Pulmonary artery endothelial cell (primary cell): ENCODE measurements at regions not wholly inside any gene's neighbourhood (a gene's known extent, or its start where the extent isn't known, plus 50 kb on each side); places are given as distances from the start of the nearest gene placed in this dataset.

Source experiments
- DNase-seq: peaks from one replicate; pipeline ENCODE4 v3.0.0-alpha.2; 2011; ENCODE audit warnings: low read depth, low spot score

- DNase-seq: no peak
Observed at GRCh38 chr11:80188076-80188627, 747.3 kb upstream of the TENM4 start.

DNA sequence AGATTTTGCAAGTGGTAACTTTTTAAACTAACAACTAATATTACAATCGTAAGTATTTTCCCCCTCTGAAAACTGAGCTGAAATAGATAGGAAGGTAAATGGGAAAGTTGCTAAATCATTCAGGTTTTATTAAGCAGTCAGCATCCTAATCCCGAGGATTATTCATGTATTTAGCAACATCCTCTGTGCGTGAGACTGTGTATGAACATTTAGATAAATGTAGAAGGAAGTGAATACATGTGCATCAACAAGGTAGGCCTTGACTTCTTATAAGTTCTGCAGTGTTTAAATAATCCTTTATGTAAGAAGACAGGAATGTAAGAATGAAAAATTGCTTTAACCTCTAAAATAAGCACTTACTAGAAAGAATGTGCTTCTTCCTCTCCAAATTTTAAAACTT, 745.9 kb upstream of the TENM4 start:
- DNase-seq: no peak

GRCh38 chr11:80182901-80183300, 742.1 kb upstream of the TENM4 start:
- no peak for DNase-seq

- DNase-seq: no peak
Observed at GRCh38 chr11:80173371-80174136, 732.7 kb upstream of the TENM4 start.

DNA sequence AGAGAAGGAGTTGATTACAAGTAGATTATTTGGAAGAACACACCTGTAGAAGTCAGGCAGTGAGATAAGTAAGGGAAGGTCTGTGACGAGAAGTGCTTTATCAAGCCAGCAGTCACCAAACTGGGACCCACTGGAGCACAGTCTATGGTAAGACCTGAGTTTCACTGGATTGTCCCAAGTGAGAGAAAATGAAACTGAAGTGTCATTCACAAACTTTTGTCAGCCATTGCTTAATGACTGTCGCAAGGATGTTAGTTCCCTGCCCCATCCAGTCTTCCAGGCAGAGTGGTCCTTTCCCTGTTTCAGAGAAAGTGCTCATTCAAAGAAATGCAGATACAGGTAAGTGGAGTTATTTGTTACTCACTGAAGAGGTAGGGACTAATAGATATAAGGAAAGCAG, 728.0 kb upstream of the TENM4 start:
- no peak for DNase-seq

GRCh38 chr11:80167766-80168165, 726.9 kb upstream of the TENM4 start:
- no peak for DNase-seq

GRCh38 chr11:80165744-80166143, 724.9 kb upstream of the TENM4 start:
- no peak for DNase-seq

DNA sequence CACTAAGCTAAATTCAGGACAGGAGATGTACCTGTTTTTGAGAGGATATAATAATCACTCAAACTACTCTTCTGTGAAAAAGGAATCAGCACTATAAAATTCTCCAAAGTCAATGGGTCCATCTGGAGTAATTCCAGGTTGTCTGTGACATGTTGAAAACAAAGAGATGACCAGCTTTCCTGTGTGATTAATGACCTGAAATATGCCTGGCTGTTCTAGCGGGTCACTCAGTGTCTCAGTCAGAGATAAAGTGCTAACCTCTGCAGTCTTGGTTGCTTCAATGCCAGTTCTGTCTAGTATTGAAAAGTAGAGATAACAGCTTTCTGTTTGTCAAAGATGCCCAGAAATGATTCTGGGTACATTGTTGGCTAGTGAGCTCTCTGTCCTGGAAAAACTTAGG, 722.6 kb upstream of the TENM4 start:
- DNase-seq: no peak

DNA sequence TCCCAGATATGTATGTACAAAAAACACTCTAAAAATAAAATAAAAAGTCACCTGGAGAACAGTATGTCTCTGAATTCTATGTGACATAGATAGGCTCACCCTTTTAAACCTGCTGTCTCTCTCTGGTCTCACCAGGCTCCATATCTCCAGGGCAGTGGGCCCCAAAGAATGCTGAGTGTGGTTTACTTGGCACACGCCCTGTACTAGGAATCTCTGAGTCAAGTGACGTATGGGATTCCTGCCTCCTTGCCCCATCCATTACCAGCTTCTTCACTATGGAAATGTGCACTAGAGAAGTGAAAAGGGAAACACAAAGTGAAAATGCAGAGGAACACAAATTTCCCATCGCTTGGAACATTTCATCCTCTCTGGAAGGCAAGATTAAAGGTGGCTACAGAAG, 722.2 kb upstream of the TENM4 start:
- DNase-seq: no peak

- no peak for DNase-seq
Observed at GRCh38 chr11:80162387-80162786, 721.6 kb upstream of the TENM4 start.

DNA sequence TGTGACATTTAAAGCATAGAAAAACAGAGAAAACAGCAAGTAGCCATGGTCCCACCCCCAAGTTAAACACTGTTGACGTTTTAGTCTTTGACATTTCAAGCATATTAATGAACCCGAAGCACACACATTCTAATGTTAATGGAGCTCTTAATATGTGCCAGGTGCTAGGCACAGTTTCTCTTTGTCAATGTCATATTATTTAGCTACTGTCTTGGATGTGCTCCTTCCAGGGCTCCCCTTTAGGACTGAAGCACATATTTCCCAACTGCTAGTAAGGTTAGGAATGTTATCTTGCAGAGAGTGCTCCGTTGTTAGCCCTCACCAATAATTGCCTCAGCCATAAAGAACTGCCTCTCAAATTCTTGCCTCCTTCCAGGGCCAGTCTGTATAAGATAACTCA, 716.6 kb upstream of the TENM4 start:
- DNase-seq: no peak

GRCh38 chr11:80156062-80156461, 715.2 kb upstream of the TENM4 start:
- DNase-seq: no peak

DNA sequence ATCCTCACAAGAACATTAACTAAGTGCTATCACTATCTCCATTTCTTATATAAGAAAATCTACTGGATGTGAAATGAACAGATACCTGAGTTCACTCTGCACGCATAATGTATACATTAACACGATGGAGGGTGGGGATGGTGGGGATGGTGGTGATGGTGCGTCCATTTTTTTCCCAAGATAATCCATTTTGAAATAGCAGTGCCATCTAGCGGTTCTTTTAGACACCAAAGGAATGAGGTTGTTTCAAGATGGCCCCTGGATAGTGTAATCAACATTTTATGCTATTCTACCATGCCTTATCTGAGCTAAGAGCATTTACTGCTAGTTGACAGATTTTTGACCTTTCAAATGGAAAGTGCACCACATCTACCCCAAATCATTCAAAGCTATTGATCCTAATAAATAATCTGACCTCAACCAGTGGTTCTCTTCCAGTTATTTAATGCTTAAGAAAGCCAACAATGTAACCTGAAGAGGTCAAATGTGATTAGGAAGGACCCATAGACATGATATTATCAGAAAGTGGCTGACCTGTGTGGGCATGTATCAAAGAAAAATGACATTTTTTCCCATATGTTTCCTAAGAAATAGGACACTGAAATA, 714.7 kb upstream of the TENM4 start:
- no peak for DNase-seq

- no peak for DNase-seq
Observed at GRCh38 chr11:80146232-80146631, 705.4 kb upstream of the TENM4 start.

- no peak for DNase-seq
Observed at GRCh38 chr11:80144897-80145594, 704.2 kb upstream of the TENM4 start.

- no peak for DNase-seq
Observed at GRCh38 chr11:80136991-80137390, 696.2 kb upstream of the TENM4 start.

DNA sequence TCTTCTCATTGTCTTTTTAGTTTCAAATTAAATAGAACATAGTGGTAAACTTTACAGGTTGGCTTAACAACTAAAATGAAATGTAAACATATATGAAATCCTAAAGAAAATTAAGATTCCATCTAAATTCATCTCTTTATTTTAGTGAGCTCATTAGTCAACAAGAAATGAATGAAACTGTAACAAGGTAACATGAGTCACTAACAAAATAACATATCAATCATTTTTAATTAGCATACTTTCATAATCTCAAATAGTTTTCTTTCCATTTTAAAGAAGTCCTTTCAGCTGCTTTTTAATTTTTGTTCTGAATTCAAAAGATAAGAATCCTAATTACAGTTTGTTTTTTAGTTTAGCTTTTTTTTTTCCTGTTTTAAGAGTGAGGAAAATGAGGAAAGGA, 688.6 kb upstream of the TENM4 start:
- no peak for DNase-seq

DNA sequence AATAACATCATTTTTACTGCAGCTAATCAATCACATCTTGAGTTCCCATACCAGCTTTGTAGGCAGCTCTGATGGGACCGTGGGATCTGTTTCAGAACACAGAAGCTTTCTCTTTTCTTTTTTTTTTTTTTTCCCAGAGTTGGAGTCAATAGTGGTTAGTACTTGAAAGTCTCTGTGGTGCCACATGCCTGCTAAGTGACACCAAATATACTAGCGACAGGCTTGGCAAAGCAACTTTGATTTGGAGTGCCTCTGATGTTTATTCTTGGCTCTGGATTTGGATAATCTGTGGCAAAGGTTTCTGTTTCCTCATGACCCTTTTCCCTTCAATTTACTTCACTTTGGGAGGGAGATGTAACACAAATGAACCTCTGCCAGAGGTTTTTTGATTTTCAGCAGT, 681.4 kb upstream of the TENM4 start:
- DNase-seq: no peak

DNA sequence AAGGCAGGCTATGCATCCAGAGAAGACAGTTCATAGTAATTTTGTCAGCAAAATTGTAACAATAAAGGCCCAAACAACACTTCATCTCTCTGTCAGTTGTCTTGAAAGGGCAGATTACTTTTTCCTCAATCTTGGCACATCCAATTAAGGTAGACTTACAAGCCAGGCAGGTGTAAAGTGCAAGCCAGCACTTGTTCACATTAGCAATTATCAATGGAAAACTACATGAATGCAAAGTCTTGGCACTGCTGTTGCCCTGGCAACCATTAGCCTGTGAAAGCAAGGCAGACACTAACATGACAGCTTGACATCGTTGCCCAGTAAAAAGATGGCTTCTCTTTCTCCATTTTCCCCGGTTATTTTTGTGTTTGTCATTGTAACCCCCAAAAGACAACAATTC, 677.2 kb upstream of the TENM4 start:
- DNase-seq: no peak

DNA sequence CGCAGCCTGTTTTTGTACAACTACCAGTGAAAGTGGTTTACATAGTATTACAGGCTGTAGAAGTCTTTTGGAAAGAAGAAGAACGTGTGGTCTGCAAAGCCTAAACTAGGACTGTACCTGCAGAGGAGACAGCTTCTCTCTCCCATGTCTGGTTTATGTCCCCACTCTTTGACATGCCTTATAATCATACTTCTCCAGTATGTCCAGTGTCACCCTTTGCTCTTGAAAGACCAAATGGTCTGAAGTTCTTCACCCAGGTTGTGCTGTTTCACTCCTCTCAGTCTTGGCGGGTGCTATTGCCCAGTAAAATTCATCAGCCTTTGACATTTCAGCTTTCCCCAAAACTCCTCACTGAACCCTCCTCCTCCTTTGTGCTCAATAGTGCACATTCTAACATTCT, 676.0 kb upstream of the TENM4 start:
- no peak for DNase-seq

GRCh38 chr11:80109652-80110051, 668.8 kb upstream of the TENM4 start:
- no peak for DNase-seq

- no peak for DNase-seq
Observed at GRCh38 chr11:80109031-80109430, 668.2 kb upstream of the TENM4 start.

DNA sequence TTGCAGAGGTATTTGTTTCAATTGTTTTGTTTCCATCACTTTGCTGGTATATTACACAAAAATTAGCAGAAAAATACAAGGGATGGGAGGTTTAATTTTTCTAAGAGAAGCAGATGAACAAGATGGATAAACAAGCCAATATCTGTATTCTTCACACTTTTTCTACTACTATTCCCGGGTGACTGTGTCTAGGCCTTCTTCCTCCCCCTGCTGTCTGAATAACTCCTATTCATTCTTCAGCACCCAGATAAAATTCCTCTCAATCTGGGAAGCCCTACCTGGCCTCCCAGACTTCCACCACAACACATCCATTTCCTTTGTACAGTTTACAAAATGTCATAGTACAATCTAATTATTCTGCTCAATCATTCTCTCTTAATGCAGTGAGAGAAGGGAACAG, 666.6 kb upstream of the TENM4 start:
- no peak for DNase-seq
